GM04504 (cell line): ENCODE measurements at regions not wholly inside any gene's neighbourhood (a gene's known extent, or its start where the extent isn't known, plus 50 kb on each side); places are given as distances from the start of the nearest gene placed in this dataset.
"Not testable (repeated sequence)": the region's sequence is repeated elsewhere in the genome, so short reads cannot be mapped to it uniquely, and the experiment has no call there.

ENCODE experiments used
- DNase-seq: peaks from one replicate; pipeline ENCODE4 v3.0.0-alpha.2; 2012; ENCODE audit warnings: low read depth

- peak; percentile 4 for DNase-seq
Measured at GRCh38 chr4:152063621-152064240, 302.9 kb upstream of the GATB start.

DNA sequence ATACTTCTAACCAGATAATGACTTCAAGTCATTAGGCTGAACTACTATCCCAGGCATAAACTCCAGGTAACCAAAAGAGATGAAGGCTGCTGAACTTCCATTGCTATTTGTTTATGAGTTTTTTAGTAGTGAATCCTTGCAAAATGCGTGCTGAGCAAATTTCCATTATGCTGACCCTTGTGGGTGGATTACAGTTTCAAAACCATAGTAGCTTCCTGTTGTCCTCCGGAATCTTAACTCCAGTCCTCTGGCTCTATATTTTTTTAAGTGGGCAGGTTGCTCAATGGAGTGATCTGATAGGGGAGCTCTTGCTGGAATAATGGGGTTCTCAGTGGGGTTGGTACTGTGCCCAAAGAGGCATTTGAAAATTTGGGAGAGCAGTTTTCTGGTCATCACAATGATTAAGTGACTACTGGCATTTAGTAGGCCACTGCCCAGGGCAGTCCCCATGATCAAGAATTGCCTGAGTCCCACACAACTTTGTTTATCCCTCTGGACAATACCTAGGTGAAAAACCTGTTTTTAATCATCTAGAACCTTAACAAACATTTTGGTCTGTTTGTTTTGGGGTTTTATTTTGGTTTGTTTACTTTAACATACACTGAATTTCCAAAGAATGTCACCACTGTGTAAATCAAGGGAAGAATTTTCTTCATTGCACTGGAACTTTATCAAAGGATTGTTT, 302.3 kb upstream of the GATB start:
- no peak for DNase-seq

DNA sequence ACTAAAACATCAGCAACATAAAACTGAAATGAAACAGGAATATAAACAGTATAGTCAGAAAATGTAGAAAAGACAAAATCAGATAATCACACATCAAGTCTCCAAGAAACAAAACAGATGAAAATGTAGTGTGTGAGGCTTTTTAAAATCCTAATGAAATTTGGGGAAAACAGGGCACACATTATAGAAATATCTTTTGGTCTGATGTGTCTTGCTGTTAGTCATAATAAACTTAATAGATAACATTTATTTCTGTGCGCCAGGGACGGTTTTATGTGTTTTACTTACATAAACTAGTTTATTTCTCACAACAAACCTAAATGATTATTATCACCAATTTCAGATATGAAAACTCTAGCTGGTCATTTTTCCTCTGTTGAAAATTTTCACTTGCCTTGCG, 293.9 kb upstream of the GATB start:
- DNase-seq: no peak

- no peak for DNase-seq
Measured at GRCh38 chr4:152052451-152053057, 291.7 kb upstream of the GATB start.

- DNase-seq: not testable (repeated sequence)
Measured at GRCh38 chr4:152051332-152051731, 290.5 kb upstream of the GATB start.

GRCh38 chr4:152050106-152050505, 289.3 kb upstream of the GATB start:
- DNase-seq: no peak

DNA sequence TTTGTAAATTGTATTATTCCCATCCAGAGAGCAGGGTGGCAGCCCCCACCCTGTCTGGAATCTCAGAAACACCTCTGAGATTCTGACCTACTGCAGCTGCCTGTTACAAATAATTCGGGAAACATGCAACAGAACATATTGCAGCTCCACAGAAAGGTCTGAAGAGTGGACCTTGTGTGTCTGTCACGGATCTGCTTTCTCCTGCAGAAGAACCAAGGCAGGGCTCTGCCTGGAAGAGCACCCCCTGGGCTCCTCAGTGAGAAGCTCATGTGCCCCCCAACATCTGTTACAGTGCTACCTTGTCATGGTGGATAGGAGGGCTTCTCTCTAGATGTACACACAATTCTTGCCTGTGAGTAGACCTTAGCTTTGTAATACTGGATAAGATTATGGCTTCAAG, 286.6 kb upstream of the GATB start:
- no peak for DNase-seq

DNA sequence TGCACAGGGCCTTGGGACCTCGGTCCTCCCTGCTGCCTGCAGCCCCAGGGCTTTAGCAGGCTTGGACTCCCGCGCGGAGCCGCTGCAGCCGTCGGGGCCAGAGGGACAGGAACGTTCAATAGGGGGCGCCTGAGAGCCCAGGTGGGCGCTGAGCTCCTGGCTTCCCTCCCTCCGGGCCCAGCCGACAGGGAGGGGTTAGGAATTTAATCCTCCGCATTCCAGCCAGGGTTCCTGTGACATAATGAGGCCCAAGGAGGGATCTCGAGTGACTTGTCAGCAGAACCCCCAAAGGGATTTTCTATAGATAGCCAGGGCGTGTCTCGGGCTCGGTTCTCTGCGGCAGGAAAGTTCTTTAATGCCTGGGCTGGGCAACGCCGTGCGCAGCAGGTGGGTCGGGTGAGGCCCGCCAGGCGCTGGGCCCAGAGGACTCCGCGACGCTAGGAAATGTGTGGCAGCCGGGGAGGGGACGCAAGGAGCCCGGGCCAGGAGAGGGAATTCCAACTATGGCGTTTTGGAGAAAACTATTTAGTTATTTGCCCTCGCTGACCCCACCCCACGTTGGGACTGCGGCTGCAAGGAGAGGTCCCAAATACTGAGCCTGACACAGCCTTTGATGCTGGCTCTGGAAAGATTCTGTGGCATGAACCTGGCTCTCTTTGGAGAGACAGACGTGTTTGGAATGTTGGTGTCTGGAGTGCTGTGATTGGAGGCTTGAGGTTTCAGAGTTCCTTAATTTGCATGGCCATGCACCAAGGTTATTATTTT, 285.2 kb upstream of the GATB start:
- DNase-seq: no peak

DNA sequence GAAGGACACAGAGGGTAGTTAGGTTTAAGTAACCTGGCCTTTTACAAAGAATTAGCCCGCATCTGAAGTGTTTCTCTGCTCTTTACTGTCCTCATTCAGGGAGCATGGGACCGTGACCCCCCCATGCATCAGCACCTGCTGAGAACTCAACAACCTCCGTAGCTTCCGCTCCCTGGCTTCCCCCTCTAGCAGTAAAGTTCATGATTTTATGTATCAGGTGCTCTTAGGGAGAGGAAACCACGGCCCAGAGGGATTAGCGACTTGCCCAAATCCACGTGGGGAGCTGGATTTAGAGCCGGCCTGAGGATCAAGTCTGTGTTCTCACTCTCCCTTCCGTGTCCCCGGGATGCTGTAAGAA, 284.6 kb upstream of the GATB start:
- no peak for DNase-seq

GRCh38 chr4:152044331-152045036, 283.7 kb upstream of the GATB start:
- DNase-seq: no peak

GRCh38 chr4:152041295-152041694, 280.5 kb upstream of the GATB start:
- no peak for DNase-seq

GRCh38 chr4:152039691-152040090, 278.9 kb upstream of the GATB start:
- DNase-seq: no peak

GRCh38 chr4:152039023-152039481, 278.2 kb upstream of the GATB start:
- no peak for DNase-seq

DNA sequence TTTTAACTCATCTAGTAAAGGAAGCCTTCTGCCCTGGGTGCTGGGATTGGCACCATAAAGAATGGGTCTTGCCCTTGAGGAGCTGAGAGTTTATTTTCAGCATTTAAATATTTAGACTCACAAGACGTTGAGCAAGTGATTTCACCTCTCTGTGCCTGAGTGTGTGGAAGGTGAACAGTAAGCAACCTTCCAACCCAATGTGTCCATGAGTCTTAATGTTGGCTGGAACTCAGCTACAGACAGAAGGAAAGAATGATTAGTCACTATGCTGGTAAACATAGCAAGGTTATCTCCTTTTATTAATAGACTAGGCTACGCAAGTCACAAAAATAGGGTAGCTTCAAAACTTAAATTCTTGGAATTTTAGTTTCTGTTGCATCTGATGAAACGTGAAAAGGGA, 277.4 kb upstream of the GATB start:
- DNase-seq: no peak

- DNase-seq: no peak
Measured at GRCh38 chr4:152037435-152037834, 276.6 kb upstream of the GATB start.

GRCh38 chr4:152033621-152034020, 272.8 kb upstream of the GATB start:
- DNase-seq: no peak

DNA sequence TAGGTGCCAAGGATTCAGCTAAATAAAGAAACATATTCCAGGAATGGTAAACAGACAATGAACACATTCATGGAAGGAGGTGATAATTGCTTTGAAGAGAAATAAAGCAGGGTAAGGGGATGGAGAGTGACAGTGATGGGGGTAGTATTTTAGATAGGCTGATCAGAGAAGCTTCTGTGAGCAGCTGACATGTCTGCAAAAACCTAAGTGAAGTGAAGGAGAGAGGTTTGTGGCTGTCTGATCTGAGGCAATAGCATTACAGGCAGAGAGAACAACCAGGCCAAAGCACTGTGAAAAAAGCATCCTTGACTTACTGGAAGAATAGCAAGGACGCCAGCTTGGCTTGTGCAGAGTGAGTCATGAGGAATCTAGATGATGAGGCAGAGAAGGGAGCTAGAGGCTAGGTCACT, 271.9 kb upstream of the GATB start:
- DNase-seq: peak; percentile 69

DNA sequence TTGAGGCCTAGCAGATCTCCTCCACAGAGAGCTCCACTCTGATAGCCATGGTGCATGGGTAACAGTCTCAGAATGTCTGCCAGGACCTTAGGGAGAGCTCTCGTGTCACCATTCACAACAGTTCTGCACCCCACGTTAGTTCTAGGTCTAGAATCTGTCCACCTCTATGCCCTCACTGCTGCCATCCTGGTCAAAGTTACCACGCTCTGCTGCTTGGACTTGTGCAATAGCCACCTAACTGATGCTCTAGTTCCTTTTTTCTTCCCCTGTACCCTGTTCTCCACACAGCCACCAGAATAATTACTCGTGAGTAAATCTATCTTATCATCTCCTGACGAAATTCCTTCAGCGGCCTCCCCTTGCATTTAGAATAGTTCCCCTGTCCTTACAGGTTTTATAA, 268.8 kb upstream of the GATB start:
- DNase-seq: no peak

DNA sequence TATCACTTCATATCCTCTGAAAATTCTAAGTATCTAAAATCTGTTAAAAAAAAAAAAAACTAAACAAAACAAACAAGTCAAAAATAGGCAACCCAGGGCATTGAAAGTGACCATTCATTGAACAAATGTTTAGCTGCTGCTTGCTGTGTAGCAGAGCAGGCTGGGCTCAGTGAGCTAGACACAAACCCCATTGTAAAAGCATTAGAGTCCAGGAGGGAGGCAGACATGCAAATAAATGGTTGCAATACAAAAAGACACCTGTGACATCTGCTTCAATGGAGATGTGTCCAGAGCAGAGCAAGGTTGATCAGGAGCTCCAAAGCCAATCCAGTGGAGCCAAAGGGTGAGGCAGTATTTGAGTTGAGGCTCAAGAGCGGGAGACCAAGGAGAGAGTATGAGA, 267.3 kb upstream of the GATB start:
- DNase-seq: no peak

GRCh38 chr4:152024881-152025280, 264.1 kb upstream of the GATB start:
- no peak for DNase-seq

GRCh38 chr4:152023674-152024073, 262.9 kb upstream of the GATB start:
- DNase-seq: no peak

GRCh38 chr4:152022543-152022942, 261.7 kb upstream of the GATB start:
- no peak for DNase-seq
